GM12891 (cell line): ENCODE measurements at regions not wholly inside any gene's neighbourhood (a gene's known extent, or its start where the extent isn't known, plus 50 kb on each side); places are given as distances from the start of the nearest gene placed in this dataset.

Experiments used
- PAX5 ChIP-seq: IDR thresholded peaks from 2 replicates; pipeline ENCODE4 v1.6.1; 2011; ENCODE audit warnings: low read length, moderate library complexity, mild to moderate bottlenecking; ENCODE audit not compliant: insufficient read depth, severe bottlenecking
- POLR2A ChIP-seq: IDR thresholded peaks from 2 replicates; pipeline ENCODE4 v1.6.1; 2011; ENCODE audit warnings: low read depth, low read length, control low read depth
- POLR2AphosphoS5 ChIP-seq: IDR thresholded peaks from 2 replicates; pipeline ENCODE4 v1.6.1; 2011; ENCODE audit warnings: low read depth, low read length, control low read depth
- SPI1 ChIP-seq: IDR thresholded peaks from 2 replicates; pipeline ENCODE4 v1.6.1; 2011; ENCODE audit warnings: low read depth, low read length, control low read depth
- TAF1 ChIP-seq: IDR thresholded peaks from 2 replicates; pipeline ENCODE4 v1.6.1; 2011; ENCODE audit warnings: low read depth, low read length, control low read depth

GRCh38 chr6:114520976-114521375, 178.2 kb upstream of the HS3ST5 start:
- TF ChIP-seq POLR2A (no peak), POLR2AphosphoS5 (no peak), SPI1 (no peak), TAF1 (no peak), PAX5 (no peak)
